Activated effector memory CD4-positive, alpha-beta T cell treated with Interleukin-2 at 50 U/mL for 16 hours (primary cell): ENCODE measurements at regions not wholly inside any gene's neighbourhood (a gene's known extent, or its start where the extent isn't known, plus 50 kb on each side); places are given as distances from the start of the nearest gene placed in this dataset.
"Not testable (repeated sequence)": the region's sequence is repeated elsewhere in the genome, so short reads cannot be mapped to it uniquely, and the experiment has no call there.

ENCODE experiments used
- DNase-seq: peaks from one replicate; pipeline ENCODE4 v3.0.0-alpha.2; 2020

GRCh38 chr21:35512346-35512745, 463.2 kb upstream of the RUNX1 start:
- DNase-seq, result no peak

DNA sequence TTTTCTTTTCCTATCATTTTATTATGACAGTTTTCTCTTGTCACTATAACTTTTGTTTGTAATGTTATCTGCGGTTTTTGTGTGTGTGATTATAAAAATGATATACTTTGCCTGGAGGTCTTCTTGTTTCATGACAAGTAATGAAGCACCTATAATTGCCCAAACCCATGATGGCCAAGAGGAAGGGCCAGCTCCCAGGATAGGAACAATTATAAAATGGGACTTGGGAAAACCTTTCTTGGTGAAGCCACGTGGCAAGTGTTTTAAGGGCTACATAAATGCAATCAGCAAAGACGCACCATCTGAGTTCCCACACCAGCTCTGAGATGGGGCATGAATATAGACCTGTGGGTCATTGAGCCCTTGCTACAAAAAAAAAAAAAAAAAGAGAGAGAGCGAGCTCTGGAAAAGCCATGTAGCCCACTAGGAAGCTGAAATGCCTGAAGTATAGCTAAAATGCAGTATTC, 462.6 kb upstream of the RUNX1 start:
- no peak for DNase-seq

GRCh38 chr21:35510957-35511695, 462.0 kb upstream of the RUNX1 start:
- DNase-seq, result no peak

- no peak for DNase-seq
Observed at GRCh38 chr21:35510294-35510693, 461.2 kb upstream of the RUNX1 start.

GRCh38 chr21:35509001-35509704, 460.1 kb upstream of the RUNX1 start:
- DNase-seq, result no peak

DNA sequence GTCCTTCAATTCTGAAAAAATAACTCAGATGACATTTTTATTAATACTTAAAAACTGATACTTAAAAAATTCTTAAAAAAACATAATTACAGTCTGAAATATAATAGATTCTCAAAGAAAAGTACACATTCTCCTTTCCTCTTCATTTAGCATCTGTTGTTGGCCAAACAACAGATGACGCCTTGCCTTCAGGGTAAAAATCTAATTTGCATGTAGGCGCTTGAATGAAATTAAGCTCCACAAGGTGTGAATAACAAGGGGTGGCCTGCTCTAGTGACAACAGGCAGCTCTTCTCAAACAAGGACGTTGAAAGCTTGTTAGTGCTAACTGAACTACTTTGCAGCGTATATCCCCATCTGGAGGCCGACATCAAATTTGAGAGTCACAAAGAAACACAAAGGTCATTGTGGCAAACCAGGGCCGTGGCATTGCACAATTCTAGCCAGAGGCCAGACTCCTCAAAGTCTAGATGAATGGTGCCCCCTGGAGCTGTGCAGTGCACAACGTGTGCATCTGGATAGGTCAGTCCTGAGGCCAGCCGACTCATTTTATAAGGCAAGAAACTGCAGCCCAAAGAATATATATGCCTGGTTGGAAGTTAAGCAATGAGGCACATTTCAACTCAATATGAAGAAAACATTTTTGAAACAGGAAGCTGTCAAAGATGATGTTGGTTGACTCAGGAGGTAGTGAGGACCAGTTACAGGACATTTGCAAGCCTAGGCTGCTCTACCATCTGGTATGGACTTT, 459.2 kb upstream of the RUNX1 start:
- DNase-seq, result no peak

DNA sequence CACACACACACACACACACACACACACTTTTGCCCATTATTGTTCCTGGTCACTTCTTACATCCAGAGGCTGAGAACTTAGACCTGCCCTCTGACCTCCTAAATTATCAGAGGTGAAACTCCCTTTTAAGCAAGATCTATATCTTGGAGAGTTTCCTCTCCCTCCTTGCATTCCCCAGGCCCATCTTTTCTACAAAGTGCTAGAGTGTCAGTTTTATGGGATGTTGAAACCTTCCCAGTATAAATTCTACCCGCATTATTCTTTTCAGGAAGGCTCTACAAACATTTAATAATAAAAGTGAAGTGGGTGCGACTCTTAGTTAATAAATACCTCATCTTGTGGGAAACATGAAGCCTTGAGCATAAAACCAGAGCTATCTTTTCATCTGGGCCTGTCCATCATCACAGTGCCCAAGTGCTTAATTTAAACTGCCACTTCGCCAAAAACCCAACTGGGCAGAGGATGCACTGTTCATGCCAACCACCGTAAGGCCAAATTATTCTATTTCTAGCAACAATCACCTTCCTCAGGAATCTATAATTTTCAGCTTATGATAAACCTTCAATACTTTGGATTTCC, 458.2 kb upstream of the RUNX1 start:
- DNase-seq, result no peak

GRCh38 chr21:35506771-35507170, 457.7 kb upstream of the RUNX1 start:
- DNase-seq, result no peak

- DNase-seq, result no peak
Observed at GRCh38 chr21:35506352-35506751, 457.2 kb upstream of the RUNX1 start.

DNA sequence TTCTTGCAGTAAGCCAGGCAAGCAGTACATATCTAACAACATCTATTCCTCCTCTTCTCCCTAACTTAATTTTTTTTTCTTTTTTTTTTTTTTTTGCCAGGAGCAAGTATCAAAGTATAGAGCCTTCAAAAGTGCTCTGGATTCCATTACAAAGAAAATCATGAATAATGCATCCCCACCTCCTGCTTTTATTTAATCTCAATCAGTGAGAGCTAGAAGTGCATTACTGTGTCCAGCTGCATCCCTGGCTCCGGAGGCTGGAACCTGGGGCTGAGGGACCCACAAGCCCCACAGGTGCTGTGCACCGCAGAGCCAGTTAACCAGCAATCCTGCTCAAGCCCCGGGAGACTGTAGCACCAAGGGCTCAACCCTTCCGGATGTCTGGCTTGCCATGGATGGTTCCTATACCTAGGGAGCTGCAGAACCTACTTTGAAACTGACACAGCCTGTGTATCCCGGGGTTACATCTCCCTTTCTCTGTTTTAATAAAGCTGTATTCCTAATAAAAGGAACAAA, 455.9 kb upstream of the RUNX1 start:
- no peak for DNase-seq

DNA sequence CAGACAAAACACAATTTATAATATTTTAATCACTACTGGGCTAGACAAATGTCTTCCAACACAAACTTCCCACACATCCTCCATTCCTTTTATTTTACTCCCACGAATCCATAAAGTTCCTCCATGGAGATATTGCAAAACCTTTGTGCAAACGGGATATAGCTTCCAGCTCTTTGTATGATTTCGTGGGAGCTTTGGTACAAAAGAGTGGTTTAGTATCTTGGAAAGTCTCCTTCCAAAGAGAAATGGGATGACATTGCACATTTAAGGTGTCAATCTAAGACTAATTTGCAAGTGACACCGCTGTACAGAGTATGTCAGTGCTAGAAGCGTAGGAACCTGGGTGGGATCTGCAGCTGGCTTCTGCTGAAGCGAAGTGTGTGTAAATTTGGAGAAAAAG, 455.2 kb upstream of the RUNX1 start:
- DNase-seq, result no peak

DNA sequence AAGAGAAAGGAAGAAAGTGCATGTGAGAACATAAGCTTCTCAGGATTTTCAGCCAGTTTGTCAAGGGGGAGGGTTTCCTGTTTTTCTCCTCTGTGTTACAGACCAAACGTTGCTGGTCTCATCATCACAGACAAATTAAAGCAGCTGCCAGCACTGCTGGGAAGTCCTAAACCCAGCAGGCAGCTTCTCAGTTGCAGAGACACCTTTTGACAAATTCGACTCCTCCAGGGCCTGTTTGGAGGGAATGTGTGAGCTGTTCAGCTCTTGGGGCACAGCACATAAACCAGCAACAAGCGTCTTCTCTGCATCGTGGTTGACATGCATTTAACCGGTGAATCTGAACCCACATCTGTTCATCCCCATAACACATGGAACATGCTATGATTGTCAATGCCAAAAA, 454.6 kb upstream of the RUNX1 start:
- no peak for DNase-seq

GRCh38 chr21:35502821-35503220, 453.7 kb upstream of the RUNX1 start:
- DNase-seq, result no peak

GRCh38 chr21:35497522-35497921, 448.4 kb upstream of the RUNX1 start:
- DNase-seq, result not testable (repeated sequence)

GRCh38 chr21:35491920-35492678, 443.0 kb upstream of the RUNX1 start:
- DNase-seq, result no peak

DNA sequence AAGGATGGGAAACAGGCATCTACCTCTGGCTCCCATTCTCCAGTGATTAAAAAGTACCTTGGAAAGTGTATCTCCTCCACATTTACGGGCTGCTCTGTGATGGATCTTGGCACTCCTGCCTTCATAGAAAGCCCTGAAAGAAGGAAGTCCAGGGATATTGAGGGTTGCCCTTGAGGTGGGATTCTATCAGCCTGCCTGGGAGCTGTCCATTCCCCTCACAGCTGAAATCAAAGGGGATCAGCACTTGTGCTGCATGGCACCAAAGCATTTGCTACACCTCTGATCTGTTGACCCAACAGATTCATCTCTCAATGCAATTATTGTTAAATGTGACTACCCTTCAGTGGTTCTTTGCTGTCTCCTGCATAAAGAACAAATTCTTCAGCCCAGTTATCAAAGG, 442.0 kb upstream of the RUNX1 start:
- DNase-seq, result no peak

DNA sequence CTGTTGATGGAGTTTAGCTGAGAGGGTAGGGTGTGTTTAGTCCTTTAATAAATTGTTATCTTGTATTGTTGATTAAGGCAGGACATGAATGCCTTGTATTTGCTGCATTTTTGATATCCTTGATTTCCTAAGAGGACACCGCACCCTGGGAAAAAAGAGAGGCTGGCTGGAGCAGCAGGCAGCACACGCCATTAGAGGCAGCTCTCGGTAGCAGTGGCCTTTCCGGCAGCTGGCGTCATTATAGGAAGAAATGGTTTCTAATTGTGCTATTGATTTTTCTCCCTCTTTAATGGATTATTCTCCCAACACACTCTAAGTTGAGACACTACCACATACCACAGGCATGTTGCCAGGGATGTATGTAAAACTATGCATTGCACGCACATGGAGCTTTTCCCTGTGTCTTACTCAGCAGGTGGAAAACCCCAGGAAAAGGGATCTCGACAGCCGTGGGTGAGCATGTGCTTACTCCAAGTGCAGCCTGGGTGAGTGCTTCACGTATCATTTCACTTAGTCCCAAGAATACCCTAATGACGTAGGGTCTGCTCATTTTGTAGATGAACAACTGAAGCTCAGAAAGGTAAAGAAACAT, 440.4 kb upstream of the RUNX1 start:
- no peak for DNase-seq

- no peak for DNase-seq
Observed at GRCh38 chr21:35488946-35489345, 439.8 kb upstream of the RUNX1 start.

DNA sequence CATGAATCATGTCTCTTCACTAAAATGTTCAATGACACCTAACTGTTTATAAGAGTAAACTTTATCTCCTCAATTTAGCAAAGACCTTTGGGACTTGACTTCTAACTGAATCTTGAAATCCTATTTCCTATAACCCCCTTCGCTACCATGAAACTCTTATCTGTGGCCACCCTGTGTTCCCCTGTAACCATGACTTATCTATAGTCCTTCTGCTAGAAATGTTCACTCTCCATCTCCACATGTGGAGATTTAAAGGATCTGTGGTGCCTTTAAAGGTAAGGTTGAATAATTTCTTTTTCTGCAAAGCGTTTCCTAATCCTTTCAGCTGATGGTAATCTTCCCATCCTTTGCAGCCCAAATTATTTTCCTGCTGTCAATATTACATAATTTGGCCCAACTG, 436.3 kb upstream of the RUNX1 start:
- DNase-seq, result no peak

DNA sequence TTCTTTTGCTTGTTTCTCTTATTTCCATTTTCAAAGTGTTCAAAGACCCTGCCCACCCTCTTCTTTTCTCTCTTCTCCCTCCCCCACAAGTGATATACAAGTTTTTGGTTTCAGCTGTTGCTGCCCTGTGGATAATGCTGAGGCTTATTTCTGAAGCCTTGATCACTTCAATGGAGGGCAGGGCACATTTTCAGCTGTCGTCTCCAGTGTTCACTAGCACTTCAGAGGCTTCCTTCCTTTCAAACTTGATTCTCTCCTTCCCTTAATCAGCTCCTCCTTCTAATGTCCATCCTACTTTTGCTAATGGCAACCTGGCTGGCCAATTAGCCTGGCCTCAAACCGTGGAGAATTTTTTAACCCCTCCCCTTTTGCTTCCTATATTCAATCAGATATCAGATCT, 435.7 kb upstream of the RUNX1 start:
- DNase-seq, result no peak

GRCh38 chr21:35484032-35484431, 434.9 kb upstream of the RUNX1 start:
- no peak for DNase-seq
